Endodermal cell (in vitro differentiated cells): ENCODE measurements at regions not wholly inside any gene's neighbourhood (a gene's known extent, or its start where the extent isn't known, plus 50 kb on each side); places are given as distances from the start of the nearest gene placed in this dataset.

Source experiments
- DNase-seq: peaks from one replicate; pipeline ENCODE4 v3.0.0-alpha.2; 2017
- H3K27ac ChIP-seq: 2 replicates; pipeline ENCODE4 v1.5.1; 2013; ENCODE audit warnings: mild to moderate bottlenecking, low read depth, low read length, moderate library complexity
- H3K27me3 ChIP-seq: 2 replicates; pipeline ENCODE4 v1.6.1; 2013; ENCODE audit warnings: mild to moderate bottlenecking, low read length, moderate library complexity; ENCODE audit not compliant: insufficient read depth, control insufficient read depth, poor library complexity, severe bottlenecking
- H3K36me3 ChIP-seq: 2 replicates; pipeline ENCODE4 v1.7.0; 2013; ENCODE audit warnings: mild to moderate bottlenecking, low read length, moderate library complexity; ENCODE audit not compliant: control insufficient read depth, insufficient read depth
- H3K4me1 ChIP-seq: one replicate; pipeline ENCODE4 v1.7.0; 2013; ENCODE audit warnings: low read length; ENCODE audit not compliant: control insufficient read depth, insufficient read depth
- H3K4me3 ChIP-seq: 2 replicates; pipeline ENCODE4 v1.5.1; 2013; ENCODE audit warnings: mild to moderate bottlenecking, low read length, moderate library complexity
- H3K9ac ChIP-seq: 2 replicates; pipeline ENCODE4 v1.6.1; 2013; ENCODE audit warnings: mild to moderate bottlenecking, low read length, moderate library complexity; ENCODE audit not compliant: poor library complexity, severe bottlenecking; ENCODE audit errors: extremely low read depth
- H3K9me3 ChIP-seq: 2 replicates; pipeline ENCODE4 v1.6.1; 2013; ENCODE audit warnings: mild to moderate bottlenecking, low read length, moderate library complexity; ENCODE audit not compliant: control insufficient read depth
- H3K27ac Mint-ChIP-seq: 2 replicates; pipeline ENCODE4 v1.8.0; 2020; ENCODE audit warnings: mixed read lengths
- H3K27me3 Mint-ChIP-seq: 2 replicates; pipeline ENCODE4 v1.8.0; 2021; ENCODE audit warnings: mild to moderate bottlenecking, mixed read lengths; ENCODE audit not compliant: insufficient read depth
- H3K36me3 Mint-ChIP-seq: 2 replicates; pipeline ENCODE4 v1.8.0; 2020; ENCODE audit warnings: low read depth, mixed read lengths
- H3K4me1 Mint-ChIP-seq: 2 replicates; pipeline ENCODE4 v1.8.0; 2020; ENCODE audit warnings: mixed read lengths
- H3K4me3 Mint-ChIP-seq: 2 replicates; pipeline ENCODE4 v1.8.0; 2020; ENCODE audit warnings: mild to moderate bottlenecking, moderate library complexity, mixed read lengths
- H3K9me3 Mint-ChIP-seq: 2 replicates; pipeline ENCODE4 v1.8.0; 2020; ENCODE audit warnings: mild to moderate bottlenecking, mixed read lengths
- CTCF ChIP-seq: fragments of 200-600 bp; sonication (generic); conservative IDR thresholded peaks from 2 replicates; pipeline ENCODE4 v1.5.0; 2021; ENCODE audit warnings: antibody characterized with exemption, mild to moderate bottlenecking
- WGBS, 2 experiments: methylation state at CpG; one replicate each; pipeline versions ENCODE4 v1.1.5 to v1.1.7; 2013; ENCODE audit warnings: missing lambda C conversion rate in 2 of 2, mixed read lengths in 1 of 2; ENCODE audit not compliant: insufficient coverage in 1 of 2, insufficient read length in 1 of 2; 5-methylcytosine and 5-hydroxymethylcytosine counted together

- Histone ChIP-seq H3K27ac (no peak overlapping the region), H3K4me1 (no peaks in the 10 kb centered on the region), H3K9me3 (no peaks in the 10 kb centered on the region), H3K4me3 (no peak overlapping the region), H3K9ac (no peak overlapping the region), H3K27me3 (no peaks in the 10 kb centered on the region), H3K36me3 (no peaks in the 10 kb centered on the region)
- no peak for TF ChIP-seq CTCF
- Mint-ChIP-seq H3K27ac (no peak overlapping the region), H3K9me3 (no peaks in the 10 kb centered on the region), H3K4me3 (no peak overlapping the region), H3K4me1 (no peaks in the 10 kb centered on the region), H3K27me3 (no peaks in the 10 kb centered on the region), H3K36me3 (no peaks in the 10 kb centered on the region)
- WGBS, 2 experiments = 83% methylated on average over 1 to 2 of the region's 2 CpGs
- no peak for DNase-seq
These were observed 803.7 kb upstream of the ARRDC4 start for GRCh38 chr15:97156739-97157265.

GRCh38 chr15:97162805-97163495 lies 797.6 kb upstream of the ARRDC4 start:
- Histone ChIP-seq H3K9ac (no peak overlapping the region), H3K4me3 (no peak overlapping the region), H3K27ac (no peak overlapping the region), H3K9me3 (no peaks in the 10 kb centered on the region), H3K36me3 (no peaks in the 10 kb centered on the region), H3K4me1 (no peaks in the 10 kb centered on the region), H3K27me3 (no peaks in the 10 kb centered on the region)
- H3K27me3 Mint-ChIP-seq = no peaks in the 10 kb centered on the region
- no peak for TF ChIP-seq CTCF
- no peaks in the 10 kb centered on the region for H3K4me1 Mint-ChIP-seq
- H3K27ac Mint-ChIP-seq = no peak overlapping the region
- H3K36me3 Mint-ChIP-seq = no peaks in the 10 kb centered on the region
- no peak for DNase-seq
- H3K4me3 Mint-ChIP-seq = no peak overlapping the region
- 88% methylated on average over 2 of the region's 2 CpGs; no CpG with 5 or more reads in 1 of the 2 experiments for WGBS, 2 experiments
- no peaks in the 10 kb centered on the region for H3K9me3 Mint-ChIP-seq

GRCh38 chr15:97165205-97165604 lies 795.3 kb upstream of the ARRDC4 start:
- H3K9me3 Mint-ChIP-seq = no peaks in the 10 kb centered on the region
- H3K27ac Mint-ChIP-seq = no peak overlapping the region

More at GRCh38 chr15:97165205-97165604, 795.3 kb upstream of the ARRDC4 start:
- 94% methylated on average over 2 of the region's 2 CpGs; no CpG with 5 or more reads in 1 of the 2 experiments for WGBS, 2 experiments
- Mint-ChIP-seq H3K36me3 (no peaks in the 10 kb centered on the region), H3K4me1 (peaks cover 15% of the 10 kb centered on the region), H3K27me3 (peaks cover 4% of the 10 kb centered on the region), H3K4me3 (no peak overlapping the region)
- no peak for DNase-seq
- H3K4me3 ChIP-seq = no peak overlapping the region
- no peaks in the 10 kb centered on the region for H3K27me3 ChIP-seq
- no peak for TF ChIP-seq CTCF
- H3K9ac ChIP-seq = no peak overlapping the region
- no peak overlapping the region for H3K27ac ChIP-seq
- no peaks in the 10 kb centered on the region for H3K9me3 ChIP-seq
- no peaks in the 10 kb centered on the region for H3K36me3 ChIP-seq
- H3K4me1 ChIP-seq = no peaks in the 10 kb centered on the region
